ENCODE measurements at regions not wholly inside any gene's neighbourhood (a gene's known extent, or its start where the extent isn't known, plus 50 kb on each side); places are given as distances from the start of the nearest gene placed in this dataset.

- H3K27ac ChIP-seq = no peak overlapping the region
- no peak for DNase-seq (ENCODE audit: low spot score)
- POLR2A ChIA-PET (ENCODE audit: low non-redundant PET) = no interaction called here
- CTCF ChIA-PET = no interaction called here
- TF ChIP-seq CTCF (conservative IDR thresholded peaks at IDR 0.05; ENCODE audit: low read depth) = no peak
These were observed 181.6 kb downstream of the SHANK2 start for GRCh38 chr11:71070490-71071453.

- ChIA-PET CTCF (no interaction called here), POLR2A (ENCODE audit: low non-redundant PET) (no interaction called here)
- no peak for TF ChIP-seq CTCF (conservative IDR thresholded peaks at IDR 0.05; ENCODE audit: low read depth)
- DNase-seq (ENCODE audit: low spot score) = no peak
- no peak overlapping the region for H3K27ac ChIP-seq
These were observed 183.4 kb downstream of the SHANK2 start for GRCh38 chr11:71068963-71069362.

GRCh38 chr11:71067753-71068152 is 184.6 kb downstream of the SHANK2 start:
- CTCF ChIA-PET = no interaction called here
- DNase-seq (ENCODE audit: low spot score) = no peak
- POLR2A ChIA-PET (ENCODE audit: low non-redundant PET) = no interaction called here

GRCh38 chr11:71066311-71066710 is 186.1 kb downstream of the SHANK2 start:
- TF ChIP-seq CTCF (conservative IDR thresholded peaks at IDR 0.05; ENCODE audit: low read depth) = no peak

More at GRCh38 chr11:71067753-71068152, 184.6 kb downstream of the SHANK2 start:
- H3K27ac ChIP-seq = no peak overlapping the region
- TF ChIP-seq CTCF (conservative IDR thresholded peaks at IDR 0.05; ENCODE audit: low read depth) = no peak

GRCh38 chr11:71065841-71066240 is 186.5 kb downstream of the SHANK2 start:
- no peak for DNase-seq (ENCODE audit: low spot score)
- ChIA-PET CTCF (no interaction called here), POLR2A (ENCODE audit: low non-redundant PET) (no interaction called here)
- no peak for TF ChIP-seq CTCF (conservative IDR thresholded peaks at IDR 0.05; ENCODE audit: low read depth)
- no peak overlapping the region for H3K27ac ChIP-seq

More at GRCh38 chr11:71066311-71066710, 186.1 kb downstream of the SHANK2 start:
- no peak overlapping the region for H3K27ac ChIP-seq
- CTCF ChIA-PET = no interaction called here
- DNase-seq (ENCODE audit: low spot score) = no peak
- POLR2A ChIA-PET (ENCODE audit: low non-redundant PET) = no interaction called here

- ChIA-PET POLR2A (ENCODE audit: low non-redundant PET) (no interaction called here), CTCF (interaction anchor here (0.6 kb wide), 1 partner anchor 250 kb away, joined by 3 read pairs; no protein-coding TSS in a partner anchor)
- no peak for TF ChIP-seq CTCF (conservative IDR thresholded peaks at IDR 0.05; ENCODE audit: low read depth)
- no peak for DNase-seq (ENCODE audit: low spot score)
- no peak overlapping the region for H3K27ac ChIP-seq
These were observed 187.5 kb downstream of the SHANK2 start for GRCh38 chr11:71064702-71065515.

All from RWPE1 (cell line).